Suprapubic skin (tissue), 4 donors: ENCODE measurements at regions not wholly inside any gene's neighbourhood (a gene's known extent, or its start where the extent isn't known, plus 50 kb on each side); places are given as distances from the start of the nearest gene placed in this dataset.

Experiments used
- DNase-seq, 2 donors: peaks; one replicate each; pipeline ENCODE4 v3.0.0-alpha.2; 2019; ENCODE audit warnings: low spot score in 2 of 2
- H3K27ac ChIP-seq: fragments of 200-600 bp; sonication (generic); one replicate; pipeline ENCODE4 v1.5.1; 2019
- H3K27me3 ChIP-seq: fragments of 200-600 bp; sonication (generic); one replicate; pipeline ENCODE4 v1.5.1; 2019
- H3K36me3 ChIP-seq: fragments of 200-600 bp; sonication (generic); one replicate; pipeline ENCODE4 v1.5.1; 2019
- H3K4me1 ChIP-seq: fragments of 200-600 bp; sonication (generic); one replicate; pipeline ENCODE4 v1.5.1; 2019
- H3K4me3 ChIP-seq: fragments of 200-600 bp; sonication (generic); one replicate; pipeline ENCODE4 v1.5.1; 2019; ENCODE audit warnings: mild to moderate bottlenecking
- H3K9me3 ChIP-seq: fragments of 200-600 bp; sonication (generic); one replicate; pipeline ENCODE4 v1.5.1; 2019
- CTCF ChIP-seq, 2 donors: fragments of 200-600 bp in 1 of 2; fragments of 450-650 bp in 1 of 2; sonication (generic) in 1 of 2; IDR thresholded peaks; one replicate each; pipeline ENCODE4 v1.5.1; 2016 to 2019; ENCODE audit warnings: antibody characterized with exemption in 2 of 2, mild to moderate bottlenecking in 1 of 2, moderate library complexity in 1 of 2
- EP300 ChIP-seq: sonication (generic); formaldehyde crosslinking; IDR thresholded peaks from one replicate; pipeline ENCODE4 v1.6.1; 2017; ENCODE audit warnings: antibody characterized with exemption
- POLR2A ChIP-seq, 2 donors: fragments of 450-650 bp; IDR thresholded peaks; one replicate each; pipeline ENCODE4 v1.6.1; 2017; ENCODE audit warnings: antibody characterized with exemption in 2 of 2, mild to moderate bottlenecking in 2 of 2, moderate library complexity in 2 of 2
- POLR2AphosphoS5 ChIP-seq, 3 donors: sonication (generic); formaldehyde crosslinking; IDR thresholded peaks; one replicate each; pipeline ENCODE4 v1.6.1; 2017; ENCODE audit warnings: antibody characterized with exemption in 3 of 3
- WGBS: methylation state at CpG from one replicate; pipeline ENCODE4 v1.1.5; 2018; 5-methylcytosine and 5-hydroxymethylcytosine counted together

GRCh38 chr11:109307366-109307765, 114.6 kb upstream of the C11orf87 start:
- Histone ChIP-seq H3K27me3 (no peaks in the 10 kb centered on the region), H3K9me3 (no peaks in the 10 kb centered on the region), H3K27ac (no peak overlapping the region), H3K4me3 (no peak overlapping the region), H3K36me3 (no peaks in the 10 kb centered on the region), H3K4me1 (no peaks in the 10 kb centered on the region)
- no peak for DNase-seq
- WGBS: 85% methylated on average over 3 of the region's 3 CpGs
- TF ChIP-seq POLR2A (IDR thresholded peaks at IDR 0.05) (no peak), POLR2AphosphoS5 (IDR thresholded peaks at IDR 0.05) (no peak), EP300 (no peak), CTCF (IDR thresholded peaks at IDR 0.05) (no peak)

- DNase-seq: no peak
- H3K4me3 ChIP-seq: no peak overlapping the region
- no peaks in the 10 kb centered on the region for H3K27me3 ChIP-seq
- H3K27ac ChIP-seq: no peak overlapping the region
- H3K36me3 ChIP-seq: no peaks in the 10 kb centered on the region
- 81% methylated on average over 3 of the region's 3 CpGs for WGBS
- H3K4me1 ChIP-seq: no peaks in the 10 kb centered on the region
- TF ChIP-seq EP300: no peak
- no peak for TF ChIP-seq CTCF (IDR thresholded peaks at IDR 0.05)
- TF ChIP-seq POLR2A (IDR thresholded peaks at IDR 0.05): no peak
- TF ChIP-seq POLR2AphosphoS5 (IDR thresholded peaks at IDR 0.05): no peak
- H3K9me3 ChIP-seq: no peaks in the 10 kb centered on the region
Measured at GRCh38 chr11:109308551-109308950, 113.4 kb upstream of the C11orf87 start.

GRCh38 chr11:109309153-109309552, 112.8 kb upstream of the C11orf87 start:
- no peak for DNase-seq
- no peaks in the 10 kb centered on the region for H3K36me3 ChIP-seq
- no peak overlapping the region for H3K27ac ChIP-seq
- no peaks in the 10 kb centered on the region for H3K4me1 ChIP-seq
- no peaks in the 10 kb centered on the region for H3K27me3 ChIP-seq
- H3K9me3 ChIP-seq: no peaks in the 10 kb centered on the region
- no peak overlapping the region for H3K4me3 ChIP-seq
- 69% methylated on average over 1 of the region's 1 CpG for WGBS
- no peak for TF ChIP-seq EP300
- TF ChIP-seq POLR2AphosphoS5 (IDR thresholded peaks at IDR 0.05): no peak
- TF ChIP-seq CTCF (IDR thresholded peaks at IDR 0.05): no peak
- TF ChIP-seq POLR2A (IDR thresholded peaks at IDR 0.05): no peak

GRCh38 chr11:109317726-109318125, 104.3 kb upstream of the C11orf87 start:
- no peak for DNase-seq
- Histone ChIP-seq H3K9me3 (no peaks in the 10 kb centered on the region), H3K4me3 (no peak overlapping the region), H3K27ac (no peak overlapping the region), H3K4me1 (no peaks in the 10 kb centered on the region), H3K27me3 (no peaks in the 10 kb centered on the region), H3K36me3 (no peaks in the 10 kb centered on the region)
- TF ChIP-seq POLR2A (IDR thresholded peaks at IDR 0.05) (no peak), CTCF (IDR thresholded peaks at IDR 0.05) (no peak), POLR2AphosphoS5 (IDR thresholded peaks at IDR 0.05) (no peak)
- 62% methylated on average over 1 of the region's 1 CpG for WGBS

- Histone ChIP-seq H3K36me3 (no peaks in the 10 kb centered on the region), H3K27ac (no peak overlapping the region), H3K27me3 (no peaks in the 10 kb centered on the region), H3K9me3 (no peaks in the 10 kb centered on the region), H3K4me1 (no peaks in the 10 kb centered on the region), H3K4me3 (no peak overlapping the region)
- TF ChIP-seq POLR2AphosphoS5 (IDR thresholded peaks at IDR 0.05): no peak
- TF ChIP-seq POLR2A (IDR thresholded peaks at IDR 0.05): no peak
- no peak for TF ChIP-seq CTCF (IDR thresholded peaks at IDR 0.05)
- TF ChIP-seq EP300: no peak
- WGBS: 71% methylated on average over 1 of the region's 1 CpG
- no peak for DNase-seq
Measured at GRCh38 chr11:109320595-109320994, 101.4 kb upstream of the C11orf87 start.
